ENCODE measurements at regions not wholly inside any gene's neighbourhood (a gene's known extent, or its start where the extent isn't known, plus 50 kb on each side); places are given as distances from the start of the nearest gene placed in this dataset.

DNA sequence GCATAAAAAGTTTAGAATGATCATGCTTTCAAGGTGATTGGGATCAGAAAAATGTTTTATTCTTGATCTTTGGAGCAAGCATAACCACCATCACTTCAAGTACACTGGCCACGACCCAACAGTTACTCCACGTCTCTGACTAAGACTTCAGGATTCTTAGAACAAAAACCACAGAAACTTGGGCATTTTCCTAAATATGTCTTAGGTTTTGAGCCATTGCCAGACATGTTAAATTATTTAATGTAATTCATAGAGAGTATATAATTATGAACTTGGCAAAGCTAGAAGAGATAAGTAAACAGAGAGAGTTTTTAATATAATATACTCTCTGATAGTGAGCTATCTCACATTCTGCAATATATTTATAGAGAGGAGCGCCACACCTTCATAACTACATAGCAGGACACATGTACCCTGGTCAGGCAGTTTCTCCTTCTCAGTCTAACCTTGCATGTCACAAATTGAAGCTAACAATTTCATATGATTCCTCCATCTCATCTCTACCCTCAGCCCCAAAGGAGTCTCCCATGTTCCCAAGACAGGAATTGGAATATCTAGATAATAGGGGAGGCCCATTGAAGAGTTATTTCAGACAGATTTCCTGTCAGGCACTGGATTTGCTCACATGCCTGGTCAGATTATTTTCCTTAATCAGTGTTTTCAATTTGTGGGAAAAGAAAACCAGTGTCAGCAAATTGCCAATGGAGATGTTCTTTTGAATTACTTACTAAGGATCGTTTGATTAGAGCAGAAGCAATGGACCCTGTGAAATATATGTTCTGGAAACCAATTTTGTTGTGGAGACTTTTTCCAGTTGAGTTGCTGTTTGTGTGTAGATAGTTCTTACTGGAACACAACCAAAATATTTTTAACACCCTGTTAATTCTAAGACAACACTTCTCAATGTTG lies 61.7 kb upstream of the GUCY1A1 start:
- Histone ChIP-seq H3K9me3 (ENCODE audit: low read depth, low read length, poor library complexity, severe bottlenecking) (no peaks in the 10 kb centered on the region), H3K4me3 (ENCODE audit: low read depth, low read length, poor library complexity, severe bottlenecking) (no peak overlapping the region), H3K27me3 (replicated peaks; ENCODE audit: insufficient read depth, low read depth, low read length, poor library complexity) (no peaks in the 10 kb centered on the region), H3K27ac (ENCODE audit: low read depth, low read length, poor library complexity, severe bottlenecking) (no peak overlapping the region), H3K4me1 (ENCODE audit: insufficient read depth, low read length, poor library complexity, severe bottlenecking) (no peaks in the 10 kb centered on the region), H3K36me3 (ENCODE audit: insufficient read depth, low read length, poor library complexity, severe bottlenecking) (no peaks in the 10 kb centered on the region)
- ChIA-PET POLR2A (ENCODE audit: low non-redundant PET) (no interaction called here), CTCF (no interaction called here)
- DNase-seq (ENCODE audit: low spot score): no peak
- intact Hi-C loops (cut with micrococcal nuclease; ENCODE audit: unreplicated experiment): no loop called here
- BruUV-seq (replicated peaks): no TSS peak
- TF ChIP-seq EZH2 (IDR thresholded peaks at IDR 0.05; ENCODE audit: borderline replicate concordance, low read depth, low read length, poor library complexity, severe bottlenecking): no peak
- TF ChIP-seq CTCF (conservative IDR thresholded peaks at IDR 0.05; ENCODE audit: low read depth, low read length): no peak

- CTCF ChIA-PET: no interaction called here
Observed at GRCh38 chr4:155603360-155603891, 63.2 kb upstream of the GUCY1A1 start.

DNA sequence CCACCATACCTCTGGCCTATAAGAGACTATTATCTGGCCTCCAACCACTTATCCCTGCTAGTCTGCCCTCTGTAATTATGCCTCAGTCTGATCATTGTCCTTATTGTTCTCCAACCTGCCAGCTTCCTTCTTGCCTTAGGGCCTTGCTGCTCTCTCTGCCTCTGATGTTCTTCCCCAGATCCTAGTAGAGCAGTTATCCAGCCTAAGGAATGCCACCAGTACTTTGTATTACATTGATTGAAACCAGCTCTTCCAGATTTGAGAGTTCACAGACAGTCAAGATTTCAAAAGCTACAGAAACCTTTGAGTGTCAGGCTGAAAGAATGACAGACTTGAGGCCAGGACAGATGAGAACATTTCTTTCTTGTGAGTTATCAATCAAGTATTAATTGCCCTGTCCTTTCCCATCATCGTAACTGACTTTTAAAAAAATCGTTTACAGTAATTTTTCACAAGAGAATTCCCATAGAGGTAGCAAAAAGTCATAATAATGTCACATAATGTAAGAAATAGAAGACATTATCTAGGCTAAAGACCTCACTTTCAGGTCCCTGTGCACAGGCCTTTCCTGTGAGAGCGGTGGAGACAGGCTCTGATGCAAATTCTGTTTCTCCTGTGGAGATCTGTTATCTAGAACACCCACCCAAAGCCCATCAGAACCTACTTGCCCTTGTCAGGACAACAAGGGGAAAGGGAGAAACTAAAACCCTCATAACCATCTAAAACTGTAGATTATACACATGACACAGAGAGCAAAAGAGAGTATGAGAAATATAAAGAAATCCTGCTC lies 64.1 kb upstream of the GUCY1A1 start:
- BruUV-seq (replicated peaks): no TSS peak

More at GRCh38 chr4:155603360-155603891, 63.2 kb upstream of the GUCY1A1 start:
- intact Hi-C loops (cut with micrococcal nuclease; ENCODE audit: unreplicated experiment): no loop called here
- Histone ChIP-seq H3K9me3 (ENCODE audit: low read depth, low read length, poor library complexity, severe bottlenecking) (no peaks in the 10 kb centered on the region), H3K4me1 (ENCODE audit: insufficient read depth, low read length, poor library complexity, severe bottlenecking) (no peaks in the 10 kb centered on the region), H3K36me3 (ENCODE audit: insufficient read depth, low read length, poor library complexity, severe bottlenecking) (no peaks in the 10 kb centered on the region), H3K4me3 (ENCODE audit: low read depth, low read length, poor library complexity, severe bottlenecking) (no peak overlapping the region), H3K27ac (ENCODE audit: low read depth, low read length, poor library complexity, severe bottlenecking) (no peak overlapping the region), H3K27me3 (replicated peaks; ENCODE audit: insufficient read depth, low read depth, low read length, poor library complexity) (no peaks in the 10 kb centered on the region)
- no peak for TF ChIP-seq EZH2 (IDR thresholded peaks at IDR 0.05; ENCODE audit: borderline replicate concordance, low read depth, low read length, poor library complexity, severe bottlenecking)
- no TSS peak for BruUV-seq (replicated peaks)
- POLR2A ChIA-PET (ENCODE audit: low non-redundant PET): no interaction called here
- no peak for DNase-seq (ENCODE audit: low spot score)

More for the DNA sequence above, 64.1 kb upstream of the GUCY1A1 start:
- ChIA-PET CTCF (no interaction called here), POLR2A (ENCODE audit: low non-redundant PET) (no interaction called here)
- Histone ChIP-seq H3K4me3 (ENCODE audit: low read depth, low read length, poor library complexity, severe bottlenecking) (no peak overlapping the region), H3K9me3 (ENCODE audit: low read depth, low read length, poor library complexity, severe bottlenecking) (no peaks in the 10 kb centered on the region), H3K4me1 (ENCODE audit: insufficient read depth, low read length, poor library complexity, severe bottlenecking) (no peaks in the 10 kb centered on the region), H3K27me3 (replicated peaks; ENCODE audit: insufficient read depth, low read depth, low read length, poor library complexity) (no peaks in the 10 kb centered on the region), H3K27ac (ENCODE audit: low read depth, low read length, poor library complexity, severe bottlenecking) (no peak overlapping the region), H3K36me3 (ENCODE audit: insufficient read depth, low read length, poor library complexity, severe bottlenecking) (no peaks in the 10 kb centered on the region)
- DNase-seq (ENCODE audit: low spot score): no peak
- no peak for TF ChIP-seq CTCF (conservative IDR thresholded peaks at IDR 0.05; ENCODE audit: low read depth, low read length)
- no peak for TF ChIP-seq EZH2 (IDR thresholded peaks at IDR 0.05; ENCODE audit: borderline replicate concordance, low read depth, low read length, poor library complexity, severe bottlenecking)
- intact Hi-C loops (cut with micrococcal nuclease; ENCODE audit: unreplicated experiment): no loop called here
